GM19452 (cell line): ENCODE measurements at regions not wholly inside any gene's neighbourhood (a gene's known extent, or its start where the extent isn't known, plus 50 kb on each side); places are given as distances from the start of the nearest gene placed in this dataset.
"Not testable (repeated sequence)": the region's sequence is repeated elsewhere in the genome, so short reads cannot be mapped to it uniquely, and the experiment has no call there.

Experiments used
- ATAC-seq: cut with Tn5 transposase; IDR thresholded peaks from one replicate; pipeline ENCODE4 v1.9.1; 2021; ENCODE audit not compliant: unreplicated experiment

- no peak for ATAC-seq
Observed at GRCh38 chr3:21894459-21895340, 143.7 kb upstream of the ZNF385D start.

GRCh38 chr3:21898316-21898715 is 147.3 kb upstream of the ZNF385D start:
- ATAC-seq: no peak

GRCh38 chr3:21901484-21901883 is 150.5 kb upstream of the ZNF385D start:
- ATAC-seq: no peak

GRCh38 chr3:21902956-21903355 is 151.9 kb upstream of the ZNF385D start:
- ATAC-seq: no peak

GRCh38 chr3:21909096-21909495 is 158.1 kb upstream of the ZNF385D start:
- no peak for ATAC-seq

GRCh38 chr3:21912711-21913110 is 161.7 kb upstream of the ZNF385D start:
- ATAC-seq: no peak

GRCh38 chr3:21913791-21914190 is 162.8 kb upstream of the ZNF385D start:
- ATAC-seq: no peak

- no peak for ATAC-seq
Observed at GRCh38 chr3:21914451-21914850, 163.4 kb upstream of the ZNF385D start.

GRCh38 chr3:21919383-21919782 is 168.4 kb upstream of the ZNF385D start:
- ATAC-seq: no peak

GRCh38 chr3:21920421-21920861 is 169.4 kb upstream of the ZNF385D start:
- no peak for ATAC-seq

- not testable (repeated sequence) for ATAC-seq
Observed at GRCh38 chr3:21923156-21923555, 172.1 kb upstream of the ZNF385D start.

- ATAC-seq: no peak
Observed at GRCh38 chr3:21927261-21927660, 176.3 kb upstream of the ZNF385D start.

GRCh38 chr3:21934591-21934990 is 183.6 kb upstream of the ZNF385D start:
- no peak for ATAC-seq

GRCh38 chr3:21936207-21936606 is 185.2 kb upstream of the ZNF385D start:
- no peak for ATAC-seq

- no peak for ATAC-seq
Observed at GRCh38 chr3:21938267-21938681, 187.3 kb upstream of the ZNF385D start.

- no peak for ATAC-seq
Observed at GRCh38 chr3:21942328-21942727, 191.3 kb upstream of the ZNF385D start.

GRCh38 chr3:21944251-21944650 is 193.2 kb upstream of the ZNF385D start:
- ATAC-seq: no peak

- no peak for ATAC-seq
Observed at GRCh38 chr3:21952856-21953255, 201.8 kb upstream of the ZNF385D start.

- ATAC-seq: no peak
Observed at GRCh38 chr3:21954709-21955108, 203.7 kb upstream of the ZNF385D start.

GRCh38 chr3:21955406-21955805 is 204.4 kb upstream of the ZNF385D start:
- no peak for ATAC-seq

GRCh38 chr3:21960033-21960432 is 209.0 kb upstream of the ZNF385D start:
- no peak for ATAC-seq

- no peak for ATAC-seq
Observed at GRCh38 chr3:21962456-21962855, 211.4 kb upstream of the ZNF385D start.

- ATAC-seq: not testable (repeated sequence)
Observed at GRCh38 chr3:21966457-21966856, 215.4 kb upstream of the ZNF385D start.
